Endodermal cell (in vitro differentiated cells): ENCODE measurements at regions not wholly inside any gene's neighbourhood (a gene's known extent, or its start where the extent isn't known, plus 50 kb on each side); places are given as distances from the start of the nearest gene placed in this dataset.

Source experiments
- DNase-seq: peaks from one replicate; pipeline ENCODE4 v3.0.0-alpha.2; 2017
- H3K27ac ChIP-seq: 2 replicates; pipeline ENCODE4 v1.5.1; 2013; ENCODE audit warnings: mild to moderate bottlenecking, low read depth, low read length, moderate library complexity
- H3K27me3 ChIP-seq: 2 replicates; pipeline ENCODE4 v1.6.1; 2013; ENCODE audit warnings: mild to moderate bottlenecking, low read length, moderate library complexity; ENCODE audit not compliant: insufficient read depth, control insufficient read depth, poor library complexity, severe bottlenecking
- H3K36me3 ChIP-seq: 2 replicates; pipeline ENCODE4 v1.7.0; 2013; ENCODE audit warnings: mild to moderate bottlenecking, low read length, moderate library complexity; ENCODE audit not compliant: control insufficient read depth, insufficient read depth
- H3K4me1 ChIP-seq: one replicate; pipeline ENCODE4 v1.7.0; 2013; ENCODE audit warnings: low read length; ENCODE audit not compliant: control insufficient read depth, insufficient read depth
- H3K4me3 ChIP-seq: 2 replicates; pipeline ENCODE4 v1.5.1; 2013; ENCODE audit warnings: mild to moderate bottlenecking, low read length, moderate library complexity
- H3K9ac ChIP-seq: 2 replicates; pipeline ENCODE4 v1.6.1; 2013; ENCODE audit warnings: mild to moderate bottlenecking, low read length, moderate library complexity; ENCODE audit not compliant: poor library complexity, severe bottlenecking; ENCODE audit errors: extremely low read depth
- H3K9me3 ChIP-seq: 2 replicates; pipeline ENCODE4 v1.6.1; 2013; ENCODE audit warnings: mild to moderate bottlenecking, low read length, moderate library complexity; ENCODE audit not compliant: control insufficient read depth
- H3K27ac Mint-ChIP-seq: 2 replicates; pipeline ENCODE4 v1.8.0; 2020; ENCODE audit warnings: mixed read lengths
- H3K27me3 Mint-ChIP-seq: 2 replicates; pipeline ENCODE4 v1.8.0; 2021; ENCODE audit warnings: mild to moderate bottlenecking, mixed read lengths; ENCODE audit not compliant: insufficient read depth
- H3K36me3 Mint-ChIP-seq: 2 replicates; pipeline ENCODE4 v1.8.0; 2020; ENCODE audit warnings: low read depth, mixed read lengths
- H3K4me1 Mint-ChIP-seq: 2 replicates; pipeline ENCODE4 v1.8.0; 2020; ENCODE audit warnings: mixed read lengths
- H3K4me3 Mint-ChIP-seq: 2 replicates; pipeline ENCODE4 v1.8.0; 2020; ENCODE audit warnings: mild to moderate bottlenecking, moderate library complexity, mixed read lengths
- H3K9me3 Mint-ChIP-seq: 2 replicates; pipeline ENCODE4 v1.8.0; 2020; ENCODE audit warnings: mild to moderate bottlenecking, mixed read lengths
- WGBS, 2 experiments: methylation state at CpG; one replicate each; pipeline versions ENCODE4 v1.1.5 to v1.1.7; 2013; ENCODE audit warnings: missing lambda C conversion rate in 2 of 2, mixed read lengths in 1 of 2; ENCODE audit not compliant: insufficient coverage in 1 of 2, insufficient read length in 1 of 2; 5-methylcytosine and 5-hydroxymethylcytosine counted together
- TF ChIP-seq, protein P1 (sequence below): fragments of 200-600 bp; sonication (generic); conservative IDR thresholded peaks from 2 replicates; pipeline ENCODE4 v1.5.0; 2021; ENCODE audit warnings: antibody characterized with exemption, mild to moderate bottlenecking

DNA sequence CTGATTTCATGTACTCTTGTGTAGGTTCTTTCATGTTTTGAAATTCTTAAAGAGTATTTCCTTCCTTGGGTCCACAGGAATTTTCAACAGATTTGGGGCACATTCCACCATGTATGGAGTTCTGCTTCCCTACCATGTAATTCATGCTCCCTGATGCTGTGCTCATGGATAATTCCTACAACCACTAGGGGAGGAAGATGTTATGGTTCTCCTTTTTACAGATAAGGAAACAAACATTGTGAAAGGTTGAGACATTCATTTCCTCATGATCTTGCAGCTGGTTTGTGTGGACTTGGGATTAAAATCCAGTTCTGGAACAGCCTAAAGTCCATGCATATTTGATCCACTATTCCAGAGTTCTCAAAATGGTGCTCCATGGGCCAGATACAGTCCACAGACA is 174.9 kb upstream of the FRMD4B start:
- Mint-ChIP-seq H3K4me3 (no peak overlapping the region), H3K9me3 (no peaks in the 10 kb centered on the region), H3K36me3 (no peaks in the 10 kb centered on the region), H3K4me1 (no peaks in the 10 kb centered on the region), H3K27me3 (peaks cover 4% of the 10 kb centered on the region), H3K27ac (no peak overlapping the region)
- DNase-seq: no peak
- Histone ChIP-seq H3K9ac (no peak overlapping the region), H3K4me3 (no peak overlapping the region), H3K27ac (no peak overlapping the region), H3K27me3 (no peaks in the 10 kb centered on the region), H3K36me3 (no peaks in the 10 kb centered on the region), H3K9me3 (no peaks in the 10 kb centered on the region), H3K4me1 (no peaks in the 10 kb centered on the region)
- TF ChIP-seq, protein P1, sequence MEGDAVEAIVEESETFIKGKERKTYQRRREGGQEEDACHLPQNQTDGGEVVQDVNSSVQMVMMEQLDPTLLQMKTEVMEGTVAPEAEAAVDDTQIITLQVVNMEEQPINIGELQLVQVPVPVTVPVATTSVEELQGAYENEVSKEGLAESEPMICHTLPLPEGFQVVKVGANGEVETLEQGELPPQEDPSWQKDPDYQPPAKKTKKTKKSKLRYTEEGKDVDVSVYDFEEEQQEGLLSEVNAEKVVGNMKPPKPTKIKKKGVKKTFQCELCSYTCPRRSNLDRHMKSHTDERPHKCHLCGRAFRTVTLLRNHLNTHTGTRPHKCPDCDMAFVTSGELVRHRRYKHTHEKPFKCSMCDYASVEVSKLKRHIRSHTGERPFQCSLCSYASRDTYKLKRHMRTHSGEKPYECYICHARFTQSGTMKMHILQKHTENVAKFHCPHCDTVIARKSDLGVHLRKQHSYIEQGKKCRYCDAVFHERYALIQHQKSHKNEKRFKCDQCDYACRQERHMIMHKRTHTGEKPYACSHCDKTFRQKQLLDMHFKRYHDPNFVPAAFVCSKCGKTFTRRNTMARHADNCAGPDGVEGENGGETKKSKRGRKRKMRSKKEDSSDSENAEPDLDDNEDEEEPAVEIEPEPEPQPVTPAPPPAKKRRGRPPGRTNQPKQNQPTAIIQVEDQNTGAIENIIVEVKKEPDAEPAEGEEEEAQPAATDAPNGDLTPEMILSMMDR: peak; percentile 33

DNA sequence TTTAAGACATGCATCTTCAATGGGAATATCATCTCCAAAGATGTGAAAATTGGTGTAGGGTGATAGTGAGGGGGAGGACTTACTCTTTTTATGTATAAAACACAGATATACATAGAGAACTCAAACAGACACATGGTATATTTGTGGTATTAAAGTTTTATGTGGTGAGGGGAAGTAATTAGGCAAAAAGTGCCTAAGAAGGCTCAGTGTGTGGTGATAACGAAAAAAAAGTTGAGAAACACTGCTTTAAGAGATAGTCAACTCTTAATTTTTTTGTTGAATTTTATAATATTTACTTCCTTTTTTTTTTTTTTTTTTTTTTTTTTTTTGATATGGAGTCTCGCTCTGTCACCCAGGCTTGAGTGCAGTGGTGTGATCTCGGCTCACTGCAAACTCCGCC is 174.2 kb upstream of the FRMD4B start:
- H3K4me1 Mint-ChIP-seq: no peaks in the 10 kb centered on the region
- TF ChIP-seq, protein P1: no peak
- 96% methylated on average over 4 of the region's 4 CpGs; no CpG with 5 or more reads in 1 of the 2 experiments for WGBS, 2 experiments

DNA sequence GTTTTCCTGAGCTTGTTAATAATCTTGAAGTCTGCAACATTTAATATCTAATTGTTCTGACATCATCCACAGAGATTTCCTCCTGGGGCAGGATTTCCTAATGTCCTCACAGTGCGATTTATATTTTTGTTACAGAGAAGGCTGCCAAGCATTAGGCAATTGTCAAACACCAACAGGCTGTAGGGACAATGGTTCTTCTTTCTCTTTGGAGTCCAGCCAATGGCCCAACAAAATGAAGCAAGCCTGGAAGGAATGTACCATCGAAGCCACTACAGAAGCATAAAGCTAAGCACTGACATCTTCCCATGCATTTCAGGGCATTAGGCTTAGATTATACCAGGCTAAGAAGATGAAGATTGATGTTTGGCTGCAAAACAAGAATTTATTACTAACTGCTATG is 173.0 kb upstream of the FRMD4B start:
- TF ChIP-seq, protein P1: no peak
- 85 to 100% methylated on average over 1 to 2 of the region's 2 CpGs for WGBS, 2 experiments
- H3K27me3 Mint-ChIP-seq: peaks cover 17% of the 10 kb centered on the region

More for the DNA sequence above, 174.2 kb upstream of the FRMD4B start:
- no peak for DNase-seq
- Mint-ChIP-seq H3K4me3 (no peak overlapping the region), H3K27me3 (peaks cover 11% of the 10 kb centered on the region), H3K36me3 (no peaks in the 10 kb centered on the region), H3K9me3 (no peaks in the 10 kb centered on the region), H3K27ac (no peak overlapping the region)
- no peaks in the 10 kb centered on the region for H3K27me3 ChIP-seq
- H3K4me1 ChIP-seq: no peaks in the 10 kb centered on the region
- H3K27ac ChIP-seq: no peak overlapping the region
- no peak overlapping the region for H3K9ac ChIP-seq
- no peaks in the 10 kb centered on the region for H3K36me3 ChIP-seq
- no peaks in the 10 kb centered on the region for H3K9me3 ChIP-seq
- H3K4me3 ChIP-seq: no peak overlapping the region

More for the DNA sequence above, 173.0 kb upstream of the FRMD4B start:
- DNase-seq: no peak
- H3K4me3 ChIP-seq: no peak overlapping the region
- no peaks in the 10 kb centered on the region for H3K9me3 ChIP-seq
- H3K36me3 ChIP-seq: no peaks in the 10 kb centered on the region
- H3K27ac ChIP-seq: no peak overlapping the region
- H3K4me1 Mint-ChIP-seq: no peaks in the 10 kb centered on the region
- H3K9ac ChIP-seq: no peak overlapping the region
- no peaks in the 10 kb centered on the region for H3K4me1 ChIP-seq
- no peak overlapping the region for H3K27ac Mint-ChIP-seq
- no peaks in the 10 kb centered on the region for H3K36me3 Mint-ChIP-seq
- no peaks in the 10 kb centered on the region for H3K27me3 ChIP-seq
- H3K4me3 Mint-ChIP-seq: no peak overlapping the region
- no peaks in the 10 kb centered on the region for H3K9me3 Mint-ChIP-seq
